HG03521 (cell line): ENCODE measurements at regions not wholly inside any gene's neighbourhood (a gene's known extent, or its start where the extent isn't known, plus 50 kb on each side); places are given as distances from the start of the nearest gene placed in this dataset.

Experiments
- ATAC-seq: cut with Tn5 transposase; IDR thresholded peaks from one replicate; pipeline ENCODE4 v1.9.1; 2021; ENCODE audit warnings: mild to moderate bottlenecking, moderate library complexity; ENCODE audit not compliant: unreplicated experiment

- ATAC-seq, result no peak
Measured at GRCh38 chr10:4353059-4353655, 472.9 kb upstream of the AKR1E2 start.

DNA sequence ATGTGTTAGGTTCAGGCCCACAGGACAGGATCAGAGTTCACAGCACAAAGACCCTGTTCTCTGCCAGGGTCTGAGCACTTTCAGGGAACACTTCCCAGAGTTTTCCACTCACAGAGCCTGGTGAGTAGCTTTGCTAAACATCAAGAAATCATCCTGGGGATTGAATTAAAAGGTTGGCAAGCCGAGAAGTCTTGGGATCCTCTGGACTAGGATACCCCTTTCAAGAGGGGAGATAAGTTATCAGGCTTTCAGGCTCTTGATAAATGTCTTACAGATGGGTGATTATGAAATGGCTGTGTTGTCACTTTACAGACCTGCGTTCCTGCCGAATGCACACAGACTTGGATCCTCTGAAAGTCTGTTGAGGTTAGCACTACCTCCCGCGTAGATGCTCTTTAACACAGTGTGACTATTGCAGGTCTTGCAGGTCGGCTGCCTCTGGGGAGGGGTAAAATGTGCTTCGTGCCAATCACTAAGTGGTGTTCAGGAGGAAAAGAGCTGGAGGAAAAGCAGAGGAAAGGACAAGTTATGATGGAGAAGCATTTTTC is 473.5 kb upstream of the AKR1E2 start:
- ATAC-seq, result no peak

GRCh38 chr10:4351723-4352413 is 474.1 kb upstream of the AKR1E2 start:
- ATAC-seq, result no peak

DNA sequence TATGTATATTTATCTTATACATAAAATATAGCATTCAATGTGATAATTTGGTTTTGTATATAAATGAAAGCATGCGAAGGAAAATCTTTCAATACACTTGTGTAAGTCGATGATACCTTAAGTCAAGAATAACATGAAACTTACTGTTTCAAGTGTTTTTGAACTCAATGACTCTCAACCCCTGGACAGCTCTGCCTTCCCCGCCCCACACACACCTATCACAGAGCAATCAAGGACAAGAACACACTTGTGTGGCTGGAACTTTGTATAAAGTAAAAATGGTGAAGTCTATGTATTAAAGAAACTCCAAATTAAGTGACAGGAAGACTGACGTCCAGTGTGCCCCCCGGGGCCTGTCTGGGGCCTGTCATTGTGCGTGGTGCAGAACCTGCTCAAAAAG is 478.6 kb upstream of the AKR1E2 start:
- ATAC-seq, result no peak

- no peak for ATAC-seq
Measured at GRCh38 chr10:4345877-4346646, 479.9 kb upstream of the AKR1E2 start.

DNA sequence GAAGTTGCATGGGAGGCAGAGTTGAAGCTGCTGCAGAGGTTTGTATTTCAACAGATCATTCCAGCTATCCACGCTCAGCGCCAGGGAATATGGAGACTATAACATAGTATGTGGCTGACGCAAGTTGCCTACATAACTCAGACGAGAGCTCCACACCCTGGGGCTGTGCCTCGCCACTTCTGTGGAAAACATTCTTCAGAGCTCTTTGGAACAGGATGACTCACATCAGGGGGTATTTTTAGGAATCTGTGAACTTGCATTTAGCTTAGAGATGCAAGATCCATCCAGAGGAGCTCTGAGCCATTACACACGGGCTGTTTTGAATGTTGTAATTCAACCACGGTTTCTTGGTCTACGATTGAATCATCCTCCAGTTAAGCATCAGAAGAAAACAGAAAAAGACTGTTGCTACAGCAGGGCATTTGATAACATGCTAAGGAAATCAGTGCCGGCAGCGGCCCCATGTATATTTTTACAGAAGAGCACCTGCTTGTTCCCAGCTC is 481.5 kb upstream of the AKR1E2 start:
- no peak for ATAC-seq

- ATAC-seq, result no peak
Measured at GRCh38 chr10:4343873-4344272, 482.1 kb upstream of the AKR1E2 start.

GRCh38 chr10:4343091-4343490 is 482.9 kb upstream of the AKR1E2 start:
- no peak for ATAC-seq

DNA sequence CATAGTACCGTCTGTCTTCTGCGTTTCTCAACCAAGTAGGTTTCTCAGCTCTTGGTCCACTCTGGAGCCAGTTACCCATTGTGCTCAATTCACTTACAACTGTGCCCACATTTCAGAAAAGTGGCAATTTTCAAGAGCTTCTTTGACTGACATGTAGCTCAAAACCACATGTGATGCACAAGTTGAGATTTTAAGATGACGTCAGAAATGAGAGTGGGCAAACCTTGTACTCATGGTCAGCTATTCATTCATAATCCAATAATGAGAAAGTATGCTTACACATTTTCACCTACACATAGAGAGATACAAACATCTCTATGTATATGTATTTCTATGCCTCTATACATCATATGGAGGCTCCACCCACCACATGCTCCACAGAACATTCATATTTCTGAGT is 487.2 kb upstream of the AKR1E2 start:
- no peak for ATAC-seq

DNA sequence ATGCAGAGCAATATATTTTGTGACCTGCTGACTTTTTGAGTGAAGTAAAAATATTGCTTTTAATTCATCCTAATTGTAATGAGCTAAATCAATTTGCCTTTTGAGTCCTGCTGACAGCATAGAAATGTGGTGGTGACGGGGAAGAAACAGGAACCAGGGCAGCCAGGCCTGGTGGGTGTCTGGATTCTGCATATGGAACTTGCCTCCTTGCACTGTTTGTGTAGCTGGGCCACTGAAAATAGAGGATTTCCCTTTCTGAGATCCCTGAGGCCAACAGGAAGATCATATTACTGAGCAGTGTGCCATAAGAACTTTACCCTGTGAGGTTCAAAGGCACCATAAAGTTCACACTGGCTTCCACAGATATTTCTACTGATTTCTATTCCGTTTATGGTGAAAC is 488.4 kb upstream of the AKR1E2 start:
- no peak for ATAC-seq

DNA sequence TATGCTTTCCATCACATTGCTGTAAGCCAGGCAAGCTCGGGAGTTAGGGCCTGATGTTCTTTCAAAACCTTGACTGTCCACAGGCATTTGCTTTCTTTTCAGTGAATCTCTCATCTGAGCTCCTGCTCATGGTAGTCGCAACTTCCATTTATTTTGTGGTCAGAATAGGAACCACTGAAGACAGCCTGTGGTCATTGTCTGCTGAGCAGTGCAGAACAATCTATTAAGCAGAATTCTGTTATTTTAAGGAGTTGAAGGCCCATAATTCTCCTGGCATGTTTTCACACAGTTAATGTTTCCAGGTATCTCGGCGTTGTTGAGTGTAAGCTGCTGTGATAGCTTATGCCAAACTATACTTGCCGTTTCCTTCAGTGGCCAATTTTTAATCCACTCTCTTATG is 491.1 kb upstream of the AKR1E2 start:
- no peak for ATAC-seq

DNA sequence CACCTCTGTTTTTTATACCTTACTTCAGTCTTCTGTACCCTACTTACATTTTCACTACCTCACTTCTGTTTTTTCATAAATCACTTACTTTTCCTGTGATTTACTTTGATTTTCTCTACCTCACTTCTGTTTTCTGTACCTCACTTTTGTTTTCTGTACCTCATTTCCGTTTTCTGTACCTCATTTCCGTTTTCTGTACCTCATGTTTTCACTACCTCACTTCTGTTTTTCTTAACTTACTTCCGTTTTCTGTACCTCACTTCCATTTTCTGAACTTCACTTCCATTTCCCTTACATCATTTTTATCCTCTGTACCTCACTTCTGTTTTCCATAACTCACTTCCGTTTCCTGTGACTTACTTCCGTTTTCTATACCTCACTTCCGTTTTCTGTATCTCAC is 492.0 kb upstream of the AKR1E2 start:
- ATAC-seq, result no peak

GRCh38 chr10:4333459-4333894 is 492.5 kb upstream of the AKR1E2 start:
- no peak for ATAC-seq

- no peak for ATAC-seq
Measured at GRCh38 chr10:4332764-4333458, 493.1 kb upstream of the AKR1E2 start.

DNA sequence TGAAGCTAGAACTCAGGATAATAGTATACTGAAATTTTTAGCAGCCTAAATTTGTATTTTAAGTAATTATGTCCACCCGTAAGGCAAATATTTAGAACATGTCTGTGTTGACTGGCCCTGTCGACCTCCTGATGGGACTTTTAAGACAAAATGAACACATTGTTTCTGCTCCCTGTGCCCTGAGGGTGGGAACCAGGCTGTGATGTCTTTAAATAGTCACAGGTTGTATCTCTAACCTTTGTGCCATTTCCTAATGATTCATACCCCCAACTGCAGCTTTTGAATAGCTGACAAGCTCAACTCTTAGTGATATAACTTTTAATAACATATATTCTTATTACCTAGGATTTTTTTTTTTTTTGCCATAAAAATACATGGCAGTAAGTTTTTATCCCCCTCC is 494.9 kb upstream of the AKR1E2 start:
- no peak for ATAC-seq

DNA sequence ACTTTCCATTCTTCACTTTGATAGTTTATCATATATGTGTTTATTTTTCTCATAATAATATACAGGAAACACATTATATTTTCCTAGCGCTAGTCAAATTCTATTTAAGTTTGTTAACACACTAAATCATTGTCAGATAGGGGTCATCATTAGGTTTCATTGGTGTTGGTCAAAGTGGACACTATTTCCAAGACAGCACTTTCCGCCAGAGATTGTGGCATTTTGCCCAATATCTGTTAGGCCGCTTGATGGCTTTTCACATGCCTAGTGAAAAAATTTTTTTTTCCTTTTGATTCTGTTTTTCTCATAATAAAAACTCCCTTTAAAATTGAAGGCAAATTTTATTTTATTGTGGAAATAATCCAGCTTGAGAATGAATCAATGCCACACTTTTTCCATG is 495.4 kb upstream of the AKR1E2 start:
- no peak for ATAC-seq

GRCh38 chr10:4329225-4329624 is 496.8 kb upstream of the AKR1E2 start:
- no peak for ATAC-seq

DNA sequence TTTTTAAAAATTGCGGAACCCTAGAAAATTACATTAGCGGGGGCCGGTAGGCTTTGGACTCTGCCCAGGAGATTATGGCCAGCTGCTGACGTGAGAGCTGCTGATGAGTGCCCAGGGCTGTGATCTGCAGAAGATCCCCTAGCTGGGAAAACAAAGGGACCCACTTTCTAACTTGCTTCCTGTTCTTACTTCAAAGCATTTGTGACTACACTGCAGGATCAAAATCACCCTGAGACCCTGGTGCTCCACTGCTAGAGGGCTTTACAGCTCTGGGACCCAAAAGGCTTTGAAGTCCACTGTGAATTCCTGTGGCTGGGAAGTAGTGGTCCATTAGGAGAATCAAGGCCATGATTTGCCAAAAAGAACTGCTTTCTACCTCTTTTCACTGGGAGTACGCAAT is 499.4 kb upstream of the AKR1E2 start:
- ATAC-seq, result no peak

GRCh38 chr10:4319870-4320367 is 506.1 kb upstream of the AKR1E2 start:
- ATAC-seq, result no peak

GRCh38 chr10:4316161-4316810 is 509.7 kb upstream of the AKR1E2 start:
- ATAC-seq, result no peak
